CD4-positive, alpha-beta T cell treated with Interleukin-17A for 4 hours (primary cell): ENCODE measurements at regions not wholly inside any gene's neighbourhood (a gene's known extent, or its start where the extent isn't known, plus 50 kb on each side); places are given as distances from the start of the nearest gene placed in this dataset.

Experiments
- DNase-seq: peaks from one replicate; pipeline ENCODE4 v3.0.0-alpha.2; 2020; ENCODE audit warnings: mixed read lengths

DNA sequence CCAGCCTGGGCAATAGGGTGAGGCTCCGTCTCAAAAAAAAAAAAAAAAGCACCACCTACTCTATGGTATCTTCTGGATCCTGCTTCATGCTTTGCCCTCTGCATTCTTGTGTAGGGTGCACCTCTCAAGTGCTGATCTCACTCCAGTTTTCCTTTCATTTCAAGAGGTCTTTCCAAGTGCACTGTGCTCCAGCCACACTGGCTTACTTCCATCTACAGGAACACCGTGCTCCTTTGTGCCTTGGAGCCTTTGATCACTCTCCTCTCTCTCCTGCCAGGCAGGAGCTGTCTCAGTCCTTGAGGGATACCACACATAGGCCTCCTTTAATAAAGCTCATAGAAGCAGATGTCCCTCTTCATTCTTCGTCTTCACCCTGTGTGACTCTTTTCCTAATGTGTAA lies 55.4 kb upstream of the GREM2 start:
- no peak for DNase-seq

DNA sequence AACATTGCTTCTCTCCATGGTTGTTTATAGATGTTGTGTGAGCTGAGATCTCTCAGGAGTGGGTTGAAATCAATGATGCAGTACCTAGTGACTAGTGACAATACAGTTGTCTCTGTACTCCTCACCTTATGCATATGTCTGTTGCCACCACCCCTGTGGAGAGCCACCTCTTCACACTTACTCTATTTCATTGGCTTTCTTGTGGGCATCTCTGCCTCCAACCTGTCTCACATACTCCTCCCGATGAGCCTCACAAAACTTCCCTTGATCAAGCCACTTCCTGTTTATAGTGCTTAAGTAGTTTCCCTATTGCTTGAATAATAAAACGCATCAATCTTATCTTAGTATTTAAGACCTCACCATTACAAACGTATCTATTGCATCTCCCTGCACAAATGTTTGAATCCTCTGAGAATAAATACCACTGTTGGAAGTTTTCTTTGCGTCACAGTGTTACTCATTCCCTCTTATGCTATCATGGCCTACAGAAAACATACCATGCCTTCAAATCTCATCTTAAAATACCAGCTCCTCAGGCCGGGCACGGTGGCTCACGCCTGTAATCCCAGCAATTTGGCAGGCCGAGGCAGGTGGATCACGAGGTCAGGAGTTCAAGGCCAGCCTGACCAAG lies 54.7 kb upstream of the GREM2 start:
- DNase-seq: peak; percentile 14

DNA sequence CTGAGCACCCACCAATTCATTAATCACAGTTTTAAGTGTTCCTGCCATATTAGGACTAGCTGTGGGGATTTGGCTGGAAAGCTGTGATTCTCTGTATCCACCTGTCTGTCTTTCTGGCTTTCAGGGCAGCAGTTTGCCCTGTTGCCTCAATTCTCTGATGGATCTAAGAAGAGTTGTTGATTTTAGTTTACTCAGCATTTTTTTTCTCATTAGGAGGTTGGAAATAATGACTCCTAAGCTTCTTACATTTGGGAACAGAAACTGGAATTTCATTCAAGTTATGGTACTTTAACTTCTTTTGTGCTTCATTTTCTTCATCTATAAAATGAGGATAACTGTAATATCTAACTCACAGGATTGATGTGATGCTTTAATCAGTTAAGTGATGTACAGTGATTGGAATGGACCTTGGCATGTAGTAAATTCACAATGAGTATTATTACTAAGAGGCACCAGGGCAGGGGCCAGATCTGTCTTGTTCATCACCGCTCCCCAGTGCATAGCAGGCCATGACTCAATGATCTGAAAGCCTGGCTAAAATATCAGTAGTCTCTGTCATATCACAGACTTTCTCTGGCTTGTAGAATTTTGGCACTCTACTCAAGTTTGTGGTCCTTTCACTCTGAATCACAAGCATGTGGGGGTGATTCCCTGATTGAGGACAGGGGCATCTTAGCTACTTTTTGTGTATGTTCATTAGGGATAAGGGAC lies 51.4 kb upstream of the GREM2 start:
- no peak for DNase-seq
